ENCODE measurements at regions not wholly inside any gene's neighbourhood (a gene's known extent, or its start where the extent isn't known, plus 50 kb on each side); places are given as distances from the start of the nearest gene placed in this dataset.

GRCh38 chr3:88621586-88621985, 471.8 kb downstream of the C3orf38 start:
- no peak for FAIRE-seq
- Histone ChIP-seq H3K23ac (ENCODE audit: insufficient read length) (no peak overlapping the region), H3K14ac (ENCODE audit: insufficient read length) (no peak overlapping the region), H3K27me3 (replicated peaks in 1 of 4; ENCODE audit: control insufficient read depth in 3 of 4, extremely low read depth in 1 of 4, insufficient read depth in 3 of 4, low read length in 3 of 4) (no peaks in the 10 kb centered on the region), H2BK120ac (replicated peaks; ENCODE audit: low read depth, low read length) (no peak overlapping the region), H2AK5ac (ENCODE audit: low read depth, low read length) (no peak overlapping the region), H4K8ac (ENCODE audit: extremely low read depth, insufficient read depth, low read length) (no peak overlapping the region), H3K18ac (ENCODE audit: extremely low read depth, low read length) (no peak overlapping the region), H3K36me3 (ENCODE audit: control insufficient read depth in 2 of 4, insufficient read depth in 4 of 4, low read length in 3 of 4) (no peaks in the 10 kb centered on the region), H3K23me2 (ENCODE audit: low read depth, low read length) (no peaks in the 10 kb centered on the region), H3K9me3 (ENCODE audit: insufficient read depth in 2 of 2, low read depth in 1 of 2, low read length in 1 of 2) (no peaks in the 10 kb centered on the region), H2BK20ac (ENCODE audit: low read length) (no peak overlapping the region), H3K4me2 (ENCODE audit: insufficient read depth in 1 of 2, low read depth in 2 of 2, low read length in 2 of 2) (no peak overlapping the region), H4K20me1 (replicated peaks in 1 of 2; ENCODE audit: control insufficient read depth in 1 of 2, insufficient read depth in 2 of 2, low read length in 2 of 2) (no peaks in the 10 kb centered on the region), H3K9ac (replicated peaks in 1 of 4; ENCODE audit: extremely low read depth in 1 of 4, low read depth in 3 of 4, low read length in 3 of 4) (no peak overlapping the region), H2BK15ac (ENCODE audit: low read length) (no peak overlapping the region), H3K56ac (replicated peaks; ENCODE audit: insufficient read length, low read depth, low read length) (no peak overlapping the region), H4K91ac (replicated peaks; ENCODE audit: insufficient read length, low read length) (no peak overlapping the region), H4K5ac (ENCODE audit: insufficient read length, low read depth, low read length) (no peak overlapping the region), H3K4me3 (ENCODE audit: extremely low read depth in 1 of 4, insufficient read depth in 2 of 4, low read depth in 3 of 4, low read length in 4 of 4) (no peak overlapping the region), H3K79me2 (ENCODE audit: control insufficient read depth in 1 of 2, insufficient read depth in 2 of 2, low read length in 2 of 2) (no peaks in the 10 kb centered on the region), H3K27ac (ENCODE audit: low read depth, low read length) (no peak overlapping the region), H2BK5ac (ENCODE audit: low read depth, low read length) (no peak overlapping the region), H3K79me1 (ENCODE audit: low read depth, low read length) (no peaks in the 10 kb centered on the region), H2AFZ (ENCODE audit: low read length) (no peak overlapping the region), H2BK12ac (ENCODE audit: low read depth, low read length) (no peak overlapping the region), H3K4ac (replicated peaks; ENCODE audit: insufficient read length, low read depth, low read length) (no peak overlapping the region), H3K4me1 (replicated peaks in 1 of 4; ENCODE audit: control insufficient read depth in 3 of 4, insufficient read depth in 4 of 4, low read length in 3 of 4) (no peaks in the 10 kb centered on the region)
- no peak for TF ChIP-seq TEAD4 (IDR thresholded peaks at IDR 0.05; ENCODE audit: low read depth, low read length)
- no peak for TF ChIP-seq TCF12 (IDR thresholded peaks at IDR 0.05; ENCODE audit: low read depth, low read length)
- no peak for TF ChIP-seq ASH2L (IDR thresholded peaks at IDR 0.05; ENCODE audit: low read length)
- no peak for TF ChIP-seq POU5F1 (IDR thresholded peaks at IDR 0.05; ENCODE audit: low read depth, low read length)
- no peak for TF ChIP-seq RFX5 (IDR thresholded peaks at IDR 0.05; ENCODE audit: borderline replicate concordance, low read depth, low read length)
- no peak for TF ChIP-seq PHF8 (conservative IDR thresholded peaks at IDR 0.05; ENCODE audit: low read depth, low read length)
- TF ChIP-seq CTBP2 (IDR thresholded peaks at IDR 0.05; ENCODE audit: borderline replicate concordance, insufficient read depth, insufficient read length, low read length) = no peak
- TF ChIP-seq TAF1 (IDR thresholded peaks at IDR 0.05; ENCODE audit: low read depth, low read length) = no peak
- TF ChIP-seq JUN (IDR thresholded peaks at IDR 0.05; ENCODE audit: low read depth, low read length) = no peak
- no peak for TF ChIP-seq CHD1 (IDR thresholded peaks at IDR 0.05; ENCODE audit: low read depth, low read length)
- no peak for TF ChIP-seq RBBP5 (IDR thresholded peaks at IDR 0.05; ENCODE audit: borderline replicate concordance, low read depth, low read length)
- WGBS, 2 experiments (ENCODE audit: extremely low coverage in 1 of 2, insufficient coverage in 1 of 2, insufficient read length in 1 of 2, insufficient replicate concordance in 2 of 2, low coverage in 1 of 2, low lambda C conversion rate in 2 of 2, missing lambda C conversion rate in 1 of 2) = 96% methylated on average over 2 of the region's 2 CpGs; no CpG with 5 or more reads in 1 of the 2 experiments
- POLR2A ChIA-PET (ENCODE audit: partially characterized antibody) = no interaction called here
- CTCF ChIA-PET (ENCODE audit: partially characterized antibody) = no interaction called here
- no peak for DNase-seq (ENCODE audit: low read depth in 1 of 2, low spot score in 2 of 2)

Measured in H1 (cell line).